ENCODE measurements at regions not wholly inside any gene's neighbourhood (a gene's known extent, or its start where the extent isn't known, plus 50 kb on each side); places are given as distances from the start of the nearest gene placed in this dataset.

GRCh38 chr1:4563586-4563985 lies 90.8 kb upstream of the AJAP1 start:
- POLR2A ChIA-PET (ENCODE audit: unreplicated experiment) = no interaction called here
- Histone ChIP-seq H3K23ac (ENCODE audit: low read depth, low read length) (no peak overlapping the region), H3K27ac (ENCODE audit: insufficient read depth, low read length) (no peak overlapping the region), H3K4me3 (ENCODE audit: insufficient read depth, low read depth, low read length) (no peak overlapping the region), H3K36me3 (ENCODE audit: control insufficient read depth, insufficient read depth, low read length) (no peaks in the 10 kb centered on the region), H2AFZ (replicated peaks; ENCODE audit: low read length, poor library complexity) (no peak overlapping the region), H3K9ac (ENCODE audit: low read depth, low read length) (no peak overlapping the region), H4K20me1 (ENCODE audit: insufficient read depth, low read length) (no peaks in the 10 kb centered on the region), H3K27me3 (ENCODE audit: control insufficient read depth, insufficient read depth, low read length) (no peaks in the 10 kb centered on the region), H2BK120ac (ENCODE audit: low read depth, low read length) (no peak overlapping the region), H3K14ac (replicated peaks; ENCODE audit: low read depth, low read length) (no peak overlapping the region), H2AK9ac (replicated peaks; ENCODE audit: low read depth, low read length, poor library complexity) (no peak overlapping the region), H4K91ac (ENCODE audit: insufficient read depth, low read depth, low read length) (no peak overlapping the region), H3K4ac (ENCODE audit: low read depth, low read length) (no peak overlapping the region), H3K4me1 (ENCODE audit: control insufficient read depth, insufficient read depth, low read length) (no peaks in the 10 kb centered on the region), H4K5ac (ENCODE audit: low read depth, low read length) (no peak overlapping the region), H3K56ac (ENCODE audit: extremely low read depth, insufficient read depth, low read length) (no peak overlapping the region), H2BK20ac (ENCODE audit: low read depth, low read length) (no peak overlapping the region), H3K18ac (ENCODE audit: low read depth, low read length) (no peak overlapping the region), H3K9me3 (ENCODE audit: control insufficient read depth, insufficient read depth, low read length) (peaks cover 30% of the 10 kb centered on the region), H3K9me1 (ENCODE audit: insufficient read depth, low read length) (no peaks in the 10 kb centered on the region), H2AK5ac (ENCODE audit: low read depth, low read length) (no peak overlapping the region), H2BK5ac (ENCODE audit: low read depth, low read length, poor library complexity, severe bottlenecking) (no peak overlapping the region), H2BK15ac (ENCODE audit: low read depth, low read length) (no peak overlapping the region), H3K4me2 (ENCODE audit: low read depth, low read length) (no peak overlapping the region), H4K8ac (ENCODE audit: low read depth in 2 of 2, low read length in 2 of 2) (no peak overlapping the region), H3K79me1 (ENCODE audit: low read depth in 1 of 2, low read length in 2 of 2) (no peaks in the 10 kb centered on the region)
- in situ Hi-C loops (cut with MboI; ENCODE audit: low sequenced_read_pairs) (no loop called here), intact Hi-C loops (cut with micrococcal nuclease) (no loop called here), dilution Hi-C loops (cut with HindIII; ENCODE audit: low sequenced_read_pairs, unreplicated experiment) (no loop called here)
- DNase-seq = no peak
- BruUV-seq (replicated peaks) = no TSS peak
- no peak for ATAC-seq (ENCODE audit: low read depth)
- no peak for TF ChIP-seq USF2 (IDR thresholded peaks at IDR 0.05; ENCODE audit: low read depth, low read length)
- TF ChIP-seq RAD21 (IDR thresholded peaks at IDR 0.05; ENCODE audit: low read length) = no peak
- no peak for TF ChIP-seq RCOR1 (IDR thresholded peaks at IDR 0.05; ENCODE audit: insufficient replicate concordance, low read length)
- no peak for TF ChIP-seq FOS (IDR thresholded peaks at IDR 0.05; ENCODE audit: low read depth, low read length)
- no peak for TF ChIP-seq CHD1 (IDR thresholded peaks at IDR 0.05; ENCODE audit: low read depth, low read length)
- TF ChIP-seq BHLHE40 (IDR thresholded peaks at IDR 0.05; ENCODE audit: low read depth, low read length) = no peak
- TF ChIP-seq RFX5 (IDR thresholded peaks at IDR 0.05; ENCODE audit: low read depth, low read length) = no peak
- CTCF ChIA-PET = no interaction called here
- WGBS, 2 experiments (ENCODE audit: extremely low coverage in 2 of 2, insufficient read length in 1 of 2) = no CpG with 5 or more reads among the region's 4 CpGs
